Stimulated activated CD4-positive, alpha-beta T cell treated with anti-CD3 and anti-CD28 coated beads, Interleukin-12 subunit alpha, Interleukin-12 subunit beta, amount 100 ng/mL, for 48 hours (primary cell): ENCODE measurements at regions not wholly inside any gene's neighbourhood (a gene's known extent, or its start where the extent isn't known, plus 50 kb on each side); places are given as distances from the start of the nearest gene placed in this dataset.
"Not testable (repeated sequence)": the region's sequence is repeated elsewhere in the genome, so short reads cannot be mapped to it uniquely, and the experiment has no call there.

ENCODE experiments used
- DNase-seq, 3 donors: peaks; one replicate each; pipeline ENCODE4 v3.0.0-alpha.2; 2020; ENCODE audit warnings: low read depth in 2 of 3, low spot score in 1 of 3

GRCh38 chr1:185408700-185409270 is 91.7 kb upstream of the IVNS1ABP start:
- no peak for DNase-seq

GRCh38 chr1:185406691-185407009 is 89.6 kb upstream of the IVNS1ABP start:
- DNase-seq = no peak

GRCh38 chr1:185406006-185406690 is 89.1 kb upstream of the IVNS1ABP start:
- DNase-seq = no peak

- no peak for DNase-seq
Observed at GRCh38 chr1:185404907-185405568, 88.0 kb upstream of the IVNS1ABP start.

GRCh38 chr1:185404291-185404690 is 87.2 kb upstream of the IVNS1ABP start:
- no peak for DNase-seq

GRCh38 chr1:185402930-185403329 is 85.9 kb upstream of the IVNS1ABP start:
- no peak for DNase-seq

- no peak for DNase-seq
Observed at GRCh38 chr1:185401019-185401418, 84.0 kb upstream of the IVNS1ABP start.

GRCh38 chr1:185400052-185400451 is 83.0 kb upstream of the IVNS1ABP start:
- DNase-seq = no peak

- DNase-seq = no peak
Observed at GRCh38 chr1:185398599-185398998, 81.6 kb upstream of the IVNS1ABP start.

- no peak for DNase-seq
Observed at GRCh38 chr1:185398022-185398421, 81.0 kb upstream of the IVNS1ABP start.

GRCh38 chr1:185397183-185397582 is 80.1 kb upstream of the IVNS1ABP start:
- no peak for DNase-seq

- no peak for DNase-seq
Observed at GRCh38 chr1:185396126-185396525, 79.1 kb upstream of the IVNS1ABP start.

GRCh38 chr1:185393815-185394214 is 76.8 kb upstream of the IVNS1ABP start:
- no peak for DNase-seq

- DNase-seq = no peak
Observed at GRCh38 chr1:185393205-185393604, 76.2 kb upstream of the IVNS1ABP start.

- no peak for DNase-seq
Observed at GRCh38 chr1:185388815-185389214, 71.8 kb upstream of the IVNS1ABP start.

GRCh38 chr1:185388346-185388745 is 71.3 kb upstream of the IVNS1ABP start:
- DNase-seq = no peak

- no peak for DNase-seq
Observed at GRCh38 chr1:185385991-185386390, 68.9 kb upstream of the IVNS1ABP start.

- not testable (repeated sequence) for DNase-seq
Observed at GRCh38 chr1:185383805-185384204, 66.8 kb upstream of the IVNS1ABP start.

- no peak for DNase-seq
Observed at GRCh38 chr1:185377831-185378230, 60.8 kb upstream of the IVNS1ABP start.

GRCh38 chr1:185376840-185377635 is 60.0 kb upstream of the IVNS1ABP start:
- no peak for DNase-seq

GRCh38 chr1:185376288-185376687 is 59.2 kb upstream of the IVNS1ABP start:
- no peak for DNase-seq

- DNase-seq = no peak
Observed at GRCh38 chr1:185375583-185375982, 58.5 kb upstream of the IVNS1ABP start.
